22Rv1 (cell line): ENCODE measurements at regions not wholly inside any gene's neighbourhood (a gene's known extent, or its start where the extent isn't known, plus 50 kb on each side); places are given as distances from the start of the nearest gene placed in this dataset.

Experiments
- ZFX ChIP-seq: fragments of 450-650 bp; IDR thresholded peaks from 2 replicates; pipeline ENCODE4 v1.6.1; 2017; ENCODE audit warnings: antibody characterized with exemption, borderline replicate concordance
- TF ChIP-seq, protein P1 (sequence below): fragments of 450-650 bp; IDR thresholded peaks from 2 replicates; pipeline ENCODE4 v1.5.1; 2017; ENCODE audit warnings: mild to moderate bottlenecking

DNA sequence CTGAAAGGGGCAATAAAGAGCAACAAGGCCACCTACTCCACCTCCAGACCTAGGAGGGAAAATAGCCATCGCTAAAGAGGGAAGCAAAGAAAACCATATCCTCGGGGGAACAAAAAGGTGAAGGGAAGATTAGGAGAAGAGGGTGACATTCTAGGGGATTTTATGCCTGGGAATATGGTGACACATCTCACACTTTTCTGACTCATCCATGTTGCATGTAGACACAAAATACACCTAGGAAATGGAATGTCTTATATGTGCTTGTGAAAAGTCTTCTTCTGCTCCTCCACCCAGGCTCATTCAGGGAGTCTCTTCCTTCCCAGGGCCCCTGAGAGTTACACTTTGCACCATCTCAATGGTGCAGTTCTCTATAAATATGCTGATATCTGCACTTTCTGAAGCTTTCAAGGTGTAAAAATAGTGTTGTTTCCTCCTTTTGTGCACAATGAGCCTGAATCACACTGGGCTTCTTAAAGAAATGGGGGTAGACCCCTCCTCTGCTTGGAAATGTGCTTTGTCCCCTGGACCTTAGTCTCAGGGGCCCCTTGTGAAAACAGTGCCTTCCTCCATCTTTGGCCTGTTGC is 195.9 kb downstream of the CYYR1 start:
- TF ChIP-seq, protein P1, sequence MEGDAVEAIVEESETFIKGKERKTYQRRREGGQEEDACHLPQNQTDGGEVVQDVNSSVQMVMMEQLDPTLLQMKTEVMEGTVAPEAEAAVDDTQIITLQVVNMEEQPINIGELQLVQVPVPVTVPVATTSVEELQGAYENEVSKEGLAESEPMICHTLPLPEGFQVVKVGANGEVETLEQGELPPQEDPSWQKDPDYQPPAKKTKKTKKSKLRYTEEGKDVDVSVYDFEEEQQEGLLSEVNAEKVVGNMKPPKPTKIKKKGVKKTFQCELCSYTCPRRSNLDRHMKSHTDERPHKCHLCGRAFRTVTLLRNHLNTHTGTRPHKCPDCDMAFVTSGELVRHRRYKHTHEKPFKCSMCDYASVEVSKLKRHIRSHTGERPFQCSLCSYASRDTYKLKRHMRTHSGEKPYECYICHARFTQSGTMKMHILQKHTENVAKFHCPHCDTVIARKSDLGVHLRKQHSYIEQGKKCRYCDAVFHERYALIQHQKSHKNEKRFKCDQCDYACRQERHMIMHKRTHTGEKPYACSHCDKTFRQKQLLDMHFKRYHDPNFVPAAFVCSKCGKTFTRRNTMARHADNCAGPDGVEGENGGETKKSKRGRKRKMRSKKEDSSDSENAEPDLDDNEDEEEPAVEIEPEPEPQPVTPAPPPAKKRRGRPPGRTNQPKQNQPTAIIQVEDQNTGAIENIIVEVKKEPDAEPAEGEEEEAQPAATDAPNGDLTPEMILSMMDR = no peak
- no peak for TF ChIP-seq ZFX
